ENCODE measurements at regions not wholly inside any gene's neighbourhood (a gene's known extent, or its start where the extent isn't known, plus 50 kb on each side); places are given as distances from the start of the nearest gene placed in this dataset.

DNA sequence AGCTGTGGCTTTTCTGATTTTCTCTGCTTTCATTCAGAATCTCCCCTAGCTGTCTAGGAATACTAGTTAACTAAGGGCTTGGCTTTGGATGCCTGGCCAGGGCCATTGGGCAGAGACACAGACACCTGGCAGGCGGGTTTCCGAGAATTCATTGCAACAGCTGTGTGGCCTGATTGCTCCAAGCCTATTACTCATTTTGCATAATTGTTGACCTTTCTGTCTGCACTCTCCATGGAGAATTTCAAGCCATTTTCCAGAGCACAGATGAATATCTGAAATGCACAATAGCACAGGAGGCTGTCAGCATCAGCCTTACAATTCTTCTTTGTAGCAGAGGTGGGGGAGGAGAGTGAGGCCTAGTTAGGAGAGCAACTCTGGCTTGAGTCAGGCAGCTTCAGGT, 310.5 kb downstream of the DMAC1 start:
- TF ChIP-seq, protein P1, sequence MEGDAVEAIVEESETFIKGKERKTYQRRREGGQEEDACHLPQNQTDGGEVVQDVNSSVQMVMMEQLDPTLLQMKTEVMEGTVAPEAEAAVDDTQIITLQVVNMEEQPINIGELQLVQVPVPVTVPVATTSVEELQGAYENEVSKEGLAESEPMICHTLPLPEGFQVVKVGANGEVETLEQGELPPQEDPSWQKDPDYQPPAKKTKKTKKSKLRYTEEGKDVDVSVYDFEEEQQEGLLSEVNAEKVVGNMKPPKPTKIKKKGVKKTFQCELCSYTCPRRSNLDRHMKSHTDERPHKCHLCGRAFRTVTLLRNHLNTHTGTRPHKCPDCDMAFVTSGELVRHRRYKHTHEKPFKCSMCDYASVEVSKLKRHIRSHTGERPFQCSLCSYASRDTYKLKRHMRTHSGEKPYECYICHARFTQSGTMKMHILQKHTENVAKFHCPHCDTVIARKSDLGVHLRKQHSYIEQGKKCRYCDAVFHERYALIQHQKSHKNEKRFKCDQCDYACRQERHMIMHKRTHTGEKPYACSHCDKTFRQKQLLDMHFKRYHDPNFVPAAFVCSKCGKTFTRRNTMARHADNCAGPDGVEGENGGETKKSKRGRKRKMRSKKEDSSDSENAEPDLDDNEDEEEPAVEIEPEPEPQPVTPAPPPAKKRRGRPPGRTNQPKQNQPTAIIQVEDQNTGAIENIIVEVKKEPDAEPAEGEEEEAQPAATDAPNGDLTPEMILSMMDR (IDR thresholded peaks at IDR 0.05; ENCODE audit: insufficient read depth, low read length, poor library complexity, severe bottlenecking), result no peak
- no peak for TF ChIP-seq EZH2phosphoT487 (conservative IDR thresholded peaks at IDR 0.05; ENCODE audit: low read length)

Measured in SU-DHL-6 (cell line).